Left hindlimb (tissue), 1 donor: ENCODE measurements at regions not wholly inside any gene's neighbourhood (a gene's known extent, or its start where the extent isn't known, plus 50 kb on each side); places are given as distances from the start of the nearest gene placed in this dataset.
"Not testable (repeated sequence)": the region's sequence is repeated elsewhere in the genome, so short reads cannot be mapped to it uniquely, and the experiment has no call there.

Experiments used
- DNase-seq: peaks from one replicate; pipeline ENCODE4 v3.0.0-alpha.2; 2018

- DNase-seq = no peak
These were observed 56.4 kb upstream of the TNFAIP3 start for GRCh38 chr6:137810554-137811120.

GRCh38 chr6:137811121-137811915 is 55.7 kb upstream of the TNFAIP3 start:
- no peak for DNase-seq

GRCh38 chr6:137811916-137812553 is 55.0 kb upstream of the TNFAIP3 start:
- no peak for DNase-seq

- DNase-seq = no peak
These were observed 53.6 kb upstream of the TNFAIP3 start for GRCh38 chr6:137813308-137813970.

- DNase-seq = not testable (repeated sequence)
These were observed 53.0 kb upstream of the TNFAIP3 start for GRCh38 chr6:137814030-137814429.

GRCh38 chr6:137815692-137816091 is 51.4 kb upstream of the TNFAIP3 start:
- DNase-seq = no peak

- no peak for DNase-seq
These were observed 50.9 kb upstream of the TNFAIP3 start for GRCh38 chr6:137816133-137816579.

- no peak for DNase-seq
These were observed 50.1 kb upstream of the TNFAIP3 start for GRCh38 chr6:137816688-137817618.
